H1 (cell line): ENCODE measurements at regions not wholly inside any gene's neighbourhood (a gene's known extent, or its start where the extent isn't known, plus 50 kb on each side); places are given as distances from the start of the nearest gene placed in this dataset.

Source experiments
- ATF2 ChIP-seq: IDR thresholded peaks from 2 replicates; pipeline ENCODE4 v1.6.1; 2012; ENCODE audit warnings: low read length, inconsistent platforms
- EGR1 ChIP-seq: IDR thresholded peaks from 2 replicates; pipeline ENCODE4 v1.6.1; 2011; ENCODE audit warnings: low read depth, low read length, borderline replicate concordance
- PHF8 ChIP-seq: fragments of 200-600 bp; sonication (generic); conservative IDR thresholded peaks from 2 replicates; pipeline ENCODE4 v1.7.1; 2012; ENCODE audit warnings: low read depth, mild to moderate bottlenecking, inconsistent platforms, low read length, moderate library complexity
- TF ChIP-seq, protein P1 (sequence below): fragments of 300-600 bp; sonication (generic); IDR thresholded peaks from 2 replicates; pipeline ENCODE4 v1.7.1; 2012; ENCODE audit warnings: low read length, moderate library complexity, mild to moderate bottlenecking, inconsistent platforms; ENCODE audit not compliant: insufficient replicate concordance

DNA sequence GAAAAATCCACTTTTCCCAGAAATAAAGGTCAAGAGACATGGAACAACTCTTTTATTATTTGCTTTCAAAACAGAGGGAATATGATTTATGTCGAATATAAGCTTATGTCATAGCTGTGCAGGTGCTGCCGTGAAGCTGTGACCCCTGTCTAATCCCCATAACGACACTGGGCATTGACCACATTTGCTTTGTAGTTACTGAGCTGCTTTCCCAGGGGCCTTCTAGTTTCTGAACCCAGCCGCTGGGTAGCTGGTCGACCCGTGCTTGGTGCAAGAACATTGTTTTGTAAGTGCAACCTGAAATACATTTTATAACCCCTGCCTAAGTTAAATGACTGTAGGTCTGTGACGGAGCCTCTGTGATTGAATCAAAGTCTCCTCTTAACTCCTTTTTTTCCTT lies 144.9 kb upstream of the HDAC9 start (continued):
- TF ChIP-seq, protein P1, sequence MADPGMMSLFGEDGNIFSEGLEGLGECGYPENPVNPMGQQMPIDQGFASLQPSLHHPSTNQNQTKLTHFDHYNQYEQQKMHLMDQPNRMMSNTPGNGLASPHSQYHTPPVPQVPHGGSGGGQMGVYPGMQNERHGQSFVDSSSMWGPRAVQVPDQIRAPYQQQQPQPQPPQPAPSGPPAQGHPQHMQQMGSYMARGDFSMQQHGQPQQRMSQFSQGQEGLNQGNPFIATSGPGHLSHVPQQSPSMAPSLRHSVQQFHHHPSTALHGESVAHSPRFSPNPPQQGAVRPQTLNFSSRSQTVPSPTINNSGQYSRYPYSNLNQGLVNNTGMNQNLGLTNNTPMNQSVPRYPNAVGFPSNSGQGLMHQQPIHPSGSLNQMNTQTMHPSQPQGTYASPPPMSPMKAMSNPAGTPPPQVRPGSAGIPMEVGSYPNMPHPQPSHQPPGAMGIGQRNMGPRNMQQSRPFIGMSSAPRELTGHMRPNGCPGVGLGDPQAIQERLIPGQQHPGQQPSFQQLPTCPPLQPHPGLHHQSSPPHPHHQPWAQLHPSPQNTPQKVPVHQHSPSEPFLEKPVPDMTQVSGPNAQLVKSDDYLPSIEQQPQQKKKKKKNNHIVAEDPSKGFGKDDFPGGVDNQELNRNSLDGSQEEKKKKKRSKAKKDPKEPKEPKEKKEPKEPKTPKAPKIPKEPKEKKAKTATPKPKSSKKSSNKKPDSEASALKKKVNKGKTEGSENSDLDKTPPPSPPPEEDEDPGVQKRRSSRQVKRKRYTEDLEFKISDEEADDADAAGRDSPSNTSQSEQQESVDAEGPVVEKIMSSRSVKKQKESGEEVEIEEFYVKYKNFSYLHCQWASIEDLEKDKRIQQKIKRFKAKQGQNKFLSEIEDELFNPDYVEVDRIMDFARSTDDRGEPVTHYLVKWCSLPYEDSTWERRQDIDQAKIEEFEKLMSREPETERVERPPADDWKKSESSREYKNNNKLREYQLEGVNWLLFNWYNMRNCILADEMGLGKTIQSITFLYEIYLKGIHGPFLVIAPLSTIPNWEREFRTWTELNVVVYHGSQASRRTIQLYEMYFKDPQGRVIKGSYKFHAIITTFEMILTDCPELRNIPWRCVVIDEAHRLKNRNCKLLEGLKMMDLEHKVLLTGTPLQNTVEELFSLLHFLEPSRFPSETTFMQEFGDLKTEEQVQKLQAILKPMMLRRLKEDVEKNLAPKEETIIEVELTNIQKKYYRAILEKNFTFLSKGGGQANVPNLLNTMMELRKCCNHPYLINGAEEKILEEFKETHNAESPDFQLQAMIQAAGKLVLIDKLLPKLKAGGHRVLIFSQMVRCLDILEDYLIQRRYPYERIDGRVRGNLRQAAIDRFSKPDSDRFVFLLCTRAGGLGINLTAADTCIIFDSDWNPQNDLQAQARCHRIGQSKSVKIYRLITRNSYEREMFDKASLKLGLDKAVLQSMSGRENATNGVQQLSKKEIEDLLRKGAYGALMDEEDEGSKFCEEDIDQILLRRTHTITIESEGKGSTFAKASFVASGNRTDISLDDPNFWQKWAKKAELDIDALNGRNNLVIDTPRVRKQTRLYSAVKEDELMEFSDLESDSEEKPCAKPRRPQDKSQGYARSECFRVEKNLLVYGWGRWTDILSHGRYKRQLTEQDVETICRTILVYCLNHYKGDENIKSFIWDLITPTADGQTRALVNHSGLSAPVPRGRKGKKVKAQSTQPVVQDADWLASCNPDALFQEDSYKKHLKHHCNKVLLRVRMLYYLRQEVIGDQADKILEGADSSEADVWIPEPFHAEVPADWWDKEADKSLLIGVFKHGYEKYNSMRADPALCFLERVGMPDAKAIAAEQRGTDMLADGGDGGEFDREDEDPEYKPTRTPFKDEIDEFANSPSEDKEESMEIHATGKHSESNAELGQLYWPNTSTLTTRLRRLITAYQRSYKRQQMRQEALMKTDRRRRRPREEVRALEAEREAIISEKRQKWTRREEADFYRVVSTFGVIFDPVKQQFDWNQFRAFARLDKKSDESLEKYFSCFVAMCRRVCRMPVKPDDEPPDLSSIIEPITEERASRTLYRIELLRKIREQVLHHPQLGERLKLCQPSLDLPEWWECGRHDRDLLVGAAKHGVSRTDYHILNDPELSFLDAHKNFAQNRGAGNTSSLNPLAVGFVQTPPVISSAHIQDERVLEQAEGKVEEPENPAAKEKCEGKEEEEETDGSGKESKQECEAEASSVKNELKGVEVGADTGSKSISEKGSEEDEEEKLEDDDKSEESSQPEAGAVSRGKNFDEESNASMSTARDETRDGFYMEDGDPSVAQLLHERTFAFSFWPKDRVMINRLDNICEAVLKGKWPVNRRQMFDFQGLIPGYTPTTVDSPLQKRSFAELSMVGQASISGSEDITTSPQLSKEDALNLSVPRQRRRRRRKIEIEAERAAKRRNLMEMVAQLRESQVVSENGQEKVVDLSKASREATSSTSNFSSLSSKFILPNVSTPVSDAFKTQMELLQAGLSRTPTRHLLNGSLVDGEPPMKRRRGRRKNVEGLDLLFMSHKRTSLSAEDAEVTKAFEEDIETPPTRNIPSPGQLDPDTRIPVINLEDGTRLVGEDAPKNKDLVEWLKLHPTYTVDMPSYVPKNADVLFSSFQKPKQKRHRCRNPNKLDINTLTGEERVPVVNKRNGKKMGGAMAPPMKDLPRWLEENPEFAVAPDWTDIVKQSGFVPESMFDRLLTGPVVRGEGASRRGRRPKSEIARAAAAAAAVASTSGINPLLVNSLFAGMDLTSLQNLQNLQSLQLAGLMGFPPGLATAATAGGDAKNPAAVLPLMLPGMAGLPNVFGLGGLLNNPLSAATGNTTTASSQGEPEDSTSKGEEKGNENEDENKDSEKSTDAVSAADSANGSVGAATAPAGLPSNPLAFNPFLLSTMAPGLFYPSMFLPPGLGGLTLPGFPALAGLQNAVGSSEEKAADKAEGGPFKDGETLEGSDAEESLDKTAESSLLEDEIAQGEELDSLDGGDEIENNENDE = no peak
- TF ChIP-seq EGR1 (no peak), PHF8 (no peak), ATF2 (no peak)
